ENCODE measurements at regions not wholly inside any gene's neighbourhood (a gene's known extent, or its start where the extent isn't known, plus 50 kb on each side); places are given as distances from the start of the nearest gene placed in this dataset.

GRCh38 chrX:147191361-147191760 is 376.8 kb upstream of the CXorf51A start:
- Histone ChIP-seq H3K9ac (ENCODE audit: low read depth, low read length) (no peak overlapping the region), H2AFZ (ENCODE audit: low read depth, low read length) (no peak overlapping the region), H3K36me3 (ENCODE audit: insufficient read depth, low read length) (no peaks in the 10 kb centered on the region), H3K9me3 (ENCODE audit: insufficient read depth, low read length, severe bottlenecking) (peaks cover 10% of the 10 kb centered on the region), H3K79me2 (ENCODE audit: insufficient read depth, low read length) (no peaks in the 10 kb centered on the region), H3K4me2 (ENCODE audit: insufficient read depth, low read length) (peak overlapping the region; percentile 26; the same call in 1 of the 2 replicates), H3K27ac (ENCODE audit: low read length) (peak overlapping the region; percentile 82), H3K27me3 (ENCODE audit: insufficient read depth, low read length, poor library complexity) (no peaks in the 10 kb centered on the region), H3K4me3 (ENCODE audit: low read depth in 1 of 2, low read length in 2 of 2) (no peak overlapping the region), H3K4me1 (ENCODE audit: insufficient read depth, low read length) (peaks cover 24% of the 10 kb centered on the region), H4K20me1 (ENCODE audit: insufficient read depth, low read length) (no peaks in the 10 kb centered on the region)
- no peak for TF ChIP-seq CTCF (IDR thresholded peaks at IDR 0.05; ENCODE audit: borderline replicate concordance, extremely low read depth, low read length, poor library complexity, severe bottlenecking)
- no peak for TF ChIP-seq EZH2 (IDR thresholded peaks at IDR 0.05; ENCODE audit: borderline replicate concordance, low read depth, low read length, severe bottlenecking)
- DNase-seq = peak; percentile 32
- ATAC-seq (ENCODE audit: insufficient read depth, low read depth) = peak; percentile 93

GRCh38 chrX:147183161-147183560 is 368.6 kb upstream of the CXorf51A start:
- Histone ChIP-seq H3K27me3 (ENCODE audit: insufficient read depth, low read length, poor library complexity) (no peaks in the 10 kb centered on the region), H3K4me2 (ENCODE audit: insufficient read depth, low read length) (no peak overlapping the region), H3K4me3 (ENCODE audit: low read depth in 1 of 2, low read length in 2 of 2) (no peak overlapping the region), H2AFZ (ENCODE audit: low read depth, low read length) (no peak overlapping the region), H4K20me1 (ENCODE audit: insufficient read depth, low read length) (no peaks in the 10 kb centered on the region), H3K27ac (ENCODE audit: low read length) (no peak overlapping the region), H3K9me3 (ENCODE audit: insufficient read depth, low read length, severe bottlenecking) (no peaks in the 10 kb centered on the region), H3K79me2 (ENCODE audit: insufficient read depth, low read length) (no peaks in the 10 kb centered on the region), H3K4me1 (ENCODE audit: insufficient read depth, low read length) (no peaks in the 10 kb centered on the region), H3K36me3 (ENCODE audit: insufficient read depth, low read length) (no peaks in the 10 kb centered on the region), H3K9ac (ENCODE audit: low read depth, low read length) (no peak overlapping the region)
- no peak for TF ChIP-seq EZH2 (IDR thresholded peaks at IDR 0.05; ENCODE audit: borderline replicate concordance, low read depth, low read length, severe bottlenecking)
- TF ChIP-seq CTCF (IDR thresholded peaks at IDR 0.05; ENCODE audit: borderline replicate concordance, extremely low read depth, low read length, poor library complexity, severe bottlenecking) = no peak
- no peak for ATAC-seq (ENCODE audit: insufficient read depth, low read depth)
- DNase-seq = no peak

- Histone ChIP-seq H3K4me1 (ENCODE audit: insufficient read depth, low read length) (no peaks in the 10 kb centered on the region), H3K4me2 (ENCODE audit: insufficient read depth, low read length) (no peak overlapping the region), H3K9ac (ENCODE audit: low read depth, low read length) (no peak overlapping the region), H3K9me3 (ENCODE audit: insufficient read depth, low read length, severe bottlenecking) (no peaks in the 10 kb centered on the region), H3K27ac (ENCODE audit: low read length) (no peak overlapping the region), H3K36me3 (ENCODE audit: insufficient read depth, low read length) (no peaks in the 10 kb centered on the region), H3K79me2 (ENCODE audit: insufficient read depth, low read length) (no peaks in the 10 kb centered on the region), H2AFZ (ENCODE audit: low read depth, low read length) (no peak overlapping the region), H3K4me3 (ENCODE audit: low read depth in 1 of 2, low read length in 2 of 2) (no peak overlapping the region), H3K27me3 (ENCODE audit: insufficient read depth, low read length, poor library complexity) (no peaks in the 10 kb centered on the region), H4K20me1 (ENCODE audit: insufficient read depth, low read length) (no peaks in the 10 kb centered on the region)
- DNase-seq (no peak), ATAC-seq (ENCODE audit: insufficient read depth, low read depth) (no peak)
- TF ChIP-seq EZH2 (IDR thresholded peaks at IDR 0.05; ENCODE audit: borderline replicate concordance, low read depth, low read length, severe bottlenecking) (no peak), CTCF (IDR thresholded peaks at IDR 0.05; ENCODE audit: borderline replicate concordance, extremely low read depth, low read length, poor library complexity, severe bottlenecking) (no peak)
Observed at GRCh38 chrX:147180886-147181285, 366.3 kb upstream of the CXorf51A start.

- Histone ChIP-seq H3K36me3 (ENCODE audit: insufficient read depth, low read length) (no peaks in the 10 kb centered on the region), H3K79me2 (ENCODE audit: insufficient read depth, low read length) (no peaks in the 10 kb centered on the region), H4K20me1 (ENCODE audit: insufficient read depth, low read length) (no peaks in the 10 kb centered on the region), H3K4me1 (ENCODE audit: insufficient read depth, low read length) (no peaks in the 10 kb centered on the region), H3K4me3 (ENCODE audit: low read depth in 1 of 2, low read length in 2 of 2) (no peak overlapping the region), H3K9ac (ENCODE audit: low read depth, low read length) (no peak overlapping the region), H3K27me3 (ENCODE audit: insufficient read depth, low read length, poor library complexity) (no peaks in the 10 kb centered on the region), H3K27ac (ENCODE audit: low read length) (no peak overlapping the region), H3K9me3 (ENCODE audit: insufficient read depth, low read length, severe bottlenecking) (no peaks in the 10 kb centered on the region), H2AFZ (ENCODE audit: low read depth, low read length) (no peak overlapping the region), H3K4me2 (ENCODE audit: insufficient read depth, low read length) (no peak overlapping the region)
- no peak for TF ChIP-seq EZH2 (IDR thresholded peaks at IDR 0.05; ENCODE audit: borderline replicate concordance, low read depth, low read length, severe bottlenecking)
- TF ChIP-seq CTCF (IDR thresholded peaks at IDR 0.05; ENCODE audit: borderline replicate concordance, extremely low read depth, low read length, poor library complexity, severe bottlenecking) = no peak
- ATAC-seq (ENCODE audit: insufficient read depth, low read depth) (no peak), DNase-seq (no peak)
Observed at GRCh38 chrX:147179625-147180024, 365.1 kb upstream of the CXorf51A start.
